Activated CD4-positive, alpha-beta T cell treated with anti-CD3 and anti-CD28 coated beads, Interleukin-2, amount 50 U/mL, for 24 hours (primary cell): ENCODE measurements at regions not wholly inside any gene's neighbourhood (a gene's known extent, or its start where the extent isn't known, plus 50 kb on each side); places are given as distances from the start of the nearest gene placed in this dataset.
"Not testable (repeated sequence)": the region's sequence is repeated elsewhere in the genome, so short reads cannot be mapped to it uniquely, and the experiment has no call there.

ENCODE experiments used
- DNase-seq, 2 donors: peaks; one replicate each; pipeline ENCODE4 v3.0.0-alpha.2; 2020; ENCODE audit warnings: low read depth in 1 of 2, low spot score in 1 of 2

GRCh38 chr4:38278255-38278654 lies 318.1 kb downstream of the PTTG2 start:
- no peak for DNase-seq

GRCh38 chr4:38279077-38279476 lies 318.9 kb downstream of the PTTG2 start:
- DNase-seq: no peak

GRCh38 chr4:38279650-38280322 lies 319.6 kb downstream of the PTTG2 start:
- DNase-seq: no peak

- no peak for DNase-seq
Observed at GRCh38 chr4:38280323-38280706, 320.1 kb downstream of the PTTG2 start.

GRCh38 chr4:38281371-38282071 lies 321.3 kb downstream of the PTTG2 start:
- DNase-seq: no peak

- no peak for DNase-seq
Observed at GRCh38 chr4:38283724-38284123, 323.5 kb downstream of the PTTG2 start.

- no peak for DNase-seq
Observed at GRCh38 chr4:38284294-38285030, 324.3 kb downstream of the PTTG2 start.

GRCh38 chr4:38287101-38287851 lies 327.1 kb downstream of the PTTG2 start:
- DNase-seq: no peak

GRCh38 chr4:38289553-38289952 lies 329.4 kb downstream of the PTTG2 start:
- no peak for DNase-seq

GRCh38 chr4:38290366-38290765 lies 330.2 kb downstream of the PTTG2 start:
- no peak for DNase-seq

- DNase-seq: no peak
Observed at GRCh38 chr4:38290914-38291313, 330.7 kb downstream of the PTTG2 start.

- no peak for DNase-seq
Observed at GRCh38 chr4:38292529-38292928, 332.3 kb downstream of the PTTG2 start.

- DNase-seq: no peak
Observed at GRCh38 chr4:38294238-38294637, 334.0 kb downstream of the PTTG2 start.

- no peak for DNase-seq
Observed at GRCh38 chr4:38297061-38297460, 336.9 kb downstream of the PTTG2 start.

GRCh38 chr4:38298868-38299713 lies 338.9 kb downstream of the PTTG2 start:
- no peak for DNase-seq

GRCh38 chr4:38302910-38303309 lies 342.7 kb downstream of the PTTG2 start:
- no peak for DNase-seq

GRCh38 chr4:38304460-38304859 lies 344.3 kb downstream of the PTTG2 start:
- not testable (repeated sequence) for DNase-seq

GRCh38 chr4:38306482-38307071 lies 346.4 kb downstream of the PTTG2 start:
- DNase-seq: peak in 1 of 2 donors; percentile 48

- no peak for DNase-seq
Observed at GRCh38 chr4:38308728-38309311, 348.6 kb downstream of the PTTG2 start.

GRCh38 chr4:38309471-38309870 lies 349.3 kb downstream of the PTTG2 start:
- DNase-seq: no peak
